DND-41 (cell line): ENCODE measurements at regions not wholly inside any gene's neighbourhood (a gene's known extent, or its start where the extent isn't known, plus 50 kb on each side); places are given as distances from the start of the nearest gene placed in this dataset.

Experiments used
- ATAC-seq: fragments of 200-7000 bp; cut with Tn5 transposase; 3 replicates; pipeline ENCODE4 v1.9.1; 2021; ENCODE audit warnings: low read depth; ENCODE audit not compliant: insufficient read depth
- DNase-seq: peaks from one replicate; pipeline ENCODE4 v3.0.0-alpha.2; 2020
- H2AFZ ChIP-seq: 2 replicates; pipeline ENCODE4 v1.6.0; 2012; ENCODE audit warnings: low read depth, low read length
- H3K27ac ChIP-seq: 2 replicates; pipeline ENCODE4 v1.5.1; 2012; ENCODE audit warnings: low read length, inconsistent platforms
- H3K27me3 ChIP-seq: fragments of 200-600 bp; sonication (generic); 2 replicates; pipeline ENCODE4 v1.6.0; 2012; ENCODE audit warnings: low read length, mild to moderate bottlenecking, inconsistent platforms; ENCODE audit not compliant: insufficient read depth, poor library complexity
- H3K36me3 ChIP-seq: 2 replicates; pipeline ENCODE4 v1.5.1; 2012; ENCODE audit warnings: low read length, inconsistent platforms; ENCODE audit not compliant: insufficient read depth
- H3K4me1 ChIP-seq: 2 replicates; pipeline ENCODE4 v1.5.1; 2012; ENCODE audit warnings: mild to moderate bottlenecking, low read length; ENCODE audit not compliant: insufficient read depth
- H3K4me2 ChIP-seq: 2 replicates; pipeline ENCODE4 v1.6.0; 2012; ENCODE audit warnings: mild to moderate bottlenecking, moderate library complexity, low read length, inconsistent platforms; ENCODE audit not compliant: insufficient read depth
- H3K4me3 ChIP-seq, 2 experiments: fragments of 200-600 bp in 1 of 2; shearing (Covaris generic) in 1 of 2; 2 replicates each; pipeline ENCODE4 v1.5.1; 2012 to 2016; ENCODE audit warnings: inconsistent platforms in 2 of 2, low read length in 2 of 2, mild to moderate bottlenecking in 2 of 2, low read depth in 1 of 2, moderate library complexity in 1 of 2
- H3K79me2 ChIP-seq: 2 replicates; pipeline ENCODE4 v1.6.0; 2012; ENCODE audit warnings: low read length, inconsistent platforms; ENCODE audit not compliant: insufficient read depth
- H3K9ac ChIP-seq: 2 replicates; pipeline ENCODE4 v1.6.0; 2012; ENCODE audit warnings: low read depth, mild to moderate bottlenecking, inconsistent platforms, low read length, moderate library complexity
- H3K9me3 ChIP-seq: 2 replicates; pipeline ENCODE4 v1.5.1; 2012; ENCODE audit warnings: low read length, moderate library complexity, mild to moderate bottlenecking, inconsistent platforms; ENCODE audit not compliant: insufficient read depth, severe bottlenecking
- H4K20me1 ChIP-seq: 2 replicates; pipeline ENCODE4 v1.6.0; 2012; ENCODE audit warnings: low read length; ENCODE audit not compliant: insufficient read depth
- CTCF ChIP-seq: IDR thresholded peaks from 2 replicates; pipeline ENCODE4 v1.5.1; 2012; ENCODE audit warnings: borderline replicate concordance, low read length, moderate library complexity, mild to moderate bottlenecking; ENCODE audit not compliant: poor library complexity, severe bottlenecking; ENCODE audit errors: extremely low read depth
- EZH2 ChIP-seq: IDR thresholded peaks from 3 replicates; pipeline ENCODE4 v1.6.1; 2012; ENCODE audit warnings: borderline replicate concordance, low read depth, mild to moderate bottlenecking, moderate library complexity, low read length, inconsistent platforms; ENCODE audit not compliant: severe bottlenecking

GRCh38 chr6:139433631-139434419 lies 59.4 kb upstream of the CITED2 start:
- Histone ChIP-seq H3K4me2 (no peak overlapping the region), H3K79me2 (no peaks in the 10 kb centered on the region), H3K4me3 (no peak overlapping the region), H4K20me1 (no peaks in the 10 kb centered on the region), H3K4me1 (no peaks in the 10 kb centered on the region), H3K9me3 (no peaks in the 10 kb centered on the region), H3K27me3 (peaks cover 3% of the 10 kb centered on the region), H3K9ac (no peak overlapping the region), H3K36me3 (no peaks in the 10 kb centered on the region), H2AFZ (no peak overlapping the region), H3K27ac (no peak overlapping the region)
- DNase-seq (no peak), ATAC-seq (no peak)
- TF ChIP-seq EZH2 = no peak
- no peak for TF ChIP-seq CTCF

GRCh38 chr6:139431602-139431956 lies 57.1 kb upstream of the CITED2 start:
- Histone ChIP-seq H3K9me3 (no peaks in the 10 kb centered on the region), H3K27ac (no peak overlapping the region), H3K4me2 (no peak overlapping the region), H3K9ac (no peak overlapping the region), H3K4me3 (no peak overlapping the region), H4K20me1 (no peaks in the 10 kb centered on the region), H3K79me2 (no peaks in the 10 kb centered on the region), H2AFZ (no peak overlapping the region), H3K27me3 (peaks cover 3% of the 10 kb centered on the region), H3K36me3 (no peaks in the 10 kb centered on the region), H3K4me1 (no peaks in the 10 kb centered on the region)
- DNase-seq (no peak), ATAC-seq (no peak)
- TF ChIP-seq EZH2 (no peak), CTCF (no peak)

- no peaks in the 10 kb centered on the region for H3K79me2 ChIP-seq
- H3K4me1 ChIP-seq = no peaks in the 10 kb centered on the region
- peaks cover 3% of the 10 kb centered on the region for H3K27me3 ChIP-seq
- no peak overlapping the region for H3K4me2 ChIP-seq
- ATAC-seq = no peak
- no peak overlapping the region for H3K4me3 ChIP-seq
- no peak overlapping the region for H3K27ac ChIP-seq
- no peak overlapping the region for H2AFZ ChIP-seq
- no peak overlapping the region for H3K9ac ChIP-seq
- no peaks in the 10 kb centered on the region for H3K36me3 ChIP-seq
- no peak for TF ChIP-seq EZH2
- no peak for TF ChIP-seq CTCF
- no peaks in the 10 kb centered on the region for H3K9me3 ChIP-seq
- no peaks in the 10 kb centered on the region for H4K20me1 ChIP-seq
- no peak for DNase-seq
Measured at GRCh38 chr6:139430899-139431601, 56.6 kb upstream of the CITED2 start.
